SIG-M5 treated with dmso at 0.1 percent for 504 hours (cell line): ENCODE measurements at regions not wholly inside any gene's neighbourhood (a gene's known extent, or its start where the extent isn't known, plus 50 kb on each side); places are given as distances from the start of the nearest gene placed in this dataset.

ENCODE experiments used
- DNase-seq: peaks from one replicate; lab custom pipeline; 2025; ENCODE audit not compliant: unreplicated experiment; lab: John Stamatoyannopoulos, UW

- DNase-seq: no peak
Observed at GRCh38 chr1:69411617-69412016, 156.1 kb upstream of the LRRC7 start.

DNA sequence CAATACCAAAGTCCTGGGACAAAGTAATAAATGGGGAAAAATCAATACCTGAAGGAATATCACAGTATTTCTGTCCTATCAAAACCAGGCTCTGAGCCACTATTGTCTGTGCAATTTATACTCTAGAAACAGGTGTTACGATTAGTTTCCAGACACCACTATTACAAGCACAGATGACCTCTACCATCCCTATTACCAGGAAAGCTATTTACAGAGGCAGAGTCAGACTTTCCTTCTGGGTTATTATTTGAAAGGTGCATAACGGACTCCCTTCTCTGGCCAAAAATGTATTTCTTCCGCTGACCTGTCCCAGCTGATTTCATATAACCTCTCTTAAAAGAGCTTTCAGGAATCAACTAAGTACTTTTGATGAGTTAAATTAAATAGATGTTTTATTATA lies 154.6 kb upstream of the LRRC7 start:
- no peak for DNase-seq

GRCh38 chr1:69414574-69414973 lies 153.1 kb upstream of the LRRC7 start:
- DNase-seq: no peak

DNA sequence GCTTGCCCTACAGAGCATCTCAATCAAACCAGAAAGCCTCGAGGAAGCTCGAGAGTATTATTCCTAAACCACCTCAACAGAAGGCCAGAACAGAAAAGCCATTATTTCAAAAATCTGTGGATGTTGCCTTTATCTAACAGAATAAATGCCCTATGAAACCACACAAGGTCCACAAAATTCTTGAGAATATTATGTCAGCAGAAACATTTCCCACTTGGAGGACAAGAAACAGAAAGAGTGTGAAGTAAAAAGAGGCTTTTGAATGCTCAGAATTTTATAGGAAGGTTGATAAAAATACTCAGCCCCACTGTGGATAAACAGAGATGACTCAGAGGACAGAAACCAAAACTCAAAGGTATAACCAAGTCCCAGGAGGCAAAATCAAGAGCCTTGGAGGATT lies 146.4 kb upstream of the LRRC7 start:
- DNase-seq: no peak

- DNase-seq: no peak
Observed at GRCh38 chr1:69425871-69426270, 141.9 kb upstream of the LRRC7 start.

DNA sequence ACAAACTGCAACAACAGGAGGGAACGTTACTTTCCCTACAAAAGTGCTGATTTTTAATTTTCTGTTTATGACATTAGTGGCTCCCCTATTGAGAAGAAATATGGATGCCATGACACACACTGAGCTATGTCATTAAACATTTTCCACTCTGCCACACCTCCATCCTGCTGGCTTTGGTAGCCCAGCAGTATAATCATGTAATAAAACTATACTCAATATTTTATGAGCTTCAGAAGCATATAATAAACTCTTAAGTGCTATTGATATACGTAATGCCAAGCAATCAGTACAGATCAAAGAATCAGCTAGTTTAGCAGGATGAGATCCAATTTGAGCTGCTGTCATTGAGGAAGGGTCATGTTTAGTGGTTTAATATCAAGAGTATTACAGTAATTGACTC lies 141.3 kb upstream of the LRRC7 start:
- no peak for DNase-seq

- no peak for DNase-seq
Observed at GRCh38 chr1:69433073-69433472, 134.6 kb upstream of the LRRC7 start.

- DNase-seq: no peak
Observed at GRCh38 chr1:69436151-69436550, 131.6 kb upstream of the LRRC7 start.

- no peak for DNase-seq
Observed at GRCh38 chr1:69438056-69438795, 129.5 kb upstream of the LRRC7 start.

DNA sequence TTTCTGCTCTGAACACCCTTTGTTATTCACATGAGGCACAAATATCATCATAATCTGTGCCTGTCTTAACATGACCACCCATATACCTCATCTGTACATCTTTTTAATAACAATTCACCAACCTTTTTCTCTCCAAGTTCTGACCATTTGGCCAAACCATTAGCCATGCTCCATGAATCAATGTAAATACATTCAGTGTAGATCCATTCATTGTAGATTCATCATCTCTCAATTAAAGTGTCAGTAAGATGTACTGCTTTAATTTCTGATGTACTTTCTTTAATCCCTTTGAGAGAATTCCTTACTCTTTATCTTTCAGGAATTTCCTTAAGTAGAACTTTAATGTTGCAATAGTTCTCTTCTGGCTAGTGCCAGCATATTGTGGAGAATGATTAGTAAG lies 126.2 kb upstream of the LRRC7 start:
- no peak for DNase-seq

DNA sequence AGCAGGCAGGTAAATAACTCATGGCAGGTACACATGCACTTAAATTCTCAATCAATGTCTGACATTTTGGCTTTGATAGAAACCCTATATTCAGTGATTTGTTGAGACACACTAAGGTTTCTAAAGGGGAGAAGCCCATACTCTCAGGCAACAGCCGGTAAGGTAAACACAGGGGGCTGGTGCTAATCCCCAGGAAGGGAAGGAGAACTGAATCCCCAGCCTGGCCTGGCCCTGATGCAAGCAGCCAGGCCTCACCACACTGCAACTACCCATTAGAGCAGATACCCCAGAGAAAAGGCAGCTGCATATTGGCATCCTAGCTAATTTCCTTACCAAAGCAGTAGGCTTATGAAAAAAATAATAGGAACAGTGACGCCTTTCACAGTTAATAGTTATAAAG lies 116.5 kb upstream of the LRRC7 start:
- no peak for DNase-seq

DNA sequence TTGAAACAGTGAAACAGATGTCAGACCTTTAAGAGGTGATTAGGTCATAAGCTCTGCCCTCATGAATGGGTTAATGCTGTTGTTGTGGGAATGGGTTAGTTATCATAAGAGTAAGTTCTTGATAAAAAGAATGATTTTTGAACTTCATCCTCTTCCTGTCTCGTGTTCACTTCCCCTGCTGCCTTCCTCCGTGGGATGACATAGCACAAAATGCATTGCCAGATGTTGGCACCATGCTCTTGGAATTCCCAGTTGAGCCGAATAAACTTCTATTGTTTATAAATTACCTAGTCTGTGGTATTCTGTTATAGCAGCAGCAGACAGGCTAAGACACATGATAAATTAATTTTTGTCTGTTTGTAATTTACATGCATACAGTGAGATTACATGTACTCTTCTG lies 112.0 kb upstream of the LRRC7 start:
- DNase-seq: no peak

DNA sequence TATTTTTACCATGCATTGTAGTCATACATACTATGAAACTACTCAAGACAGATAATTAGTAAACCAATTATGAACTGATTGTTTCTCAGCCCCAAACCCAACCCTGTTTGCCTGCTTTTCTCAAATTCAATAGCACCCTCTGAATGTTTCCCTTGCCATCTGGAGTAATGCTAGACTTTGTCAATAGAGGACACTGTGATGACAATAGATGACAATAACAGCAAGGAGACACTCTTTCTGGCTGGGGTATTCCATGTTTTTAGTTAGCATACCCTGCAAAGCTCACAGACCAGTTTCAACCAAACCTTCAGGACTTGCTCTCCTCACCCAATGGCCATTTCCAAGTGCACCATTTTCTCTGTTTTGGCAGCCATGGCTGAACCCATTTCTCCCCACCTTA lies 108.5 kb upstream of the LRRC7 start:
- no peak for DNase-seq

- DNase-seq: no peak
Observed at GRCh38 chr1:69475021-69475420, 92.7 kb upstream of the LRRC7 start.

GRCh38 chr1:69479734-69480133 lies 88.0 kb upstream of the LRRC7 start:
- no peak for DNase-seq

GRCh38 chr1:69483246-69483645 lies 84.5 kb upstream of the LRRC7 start:
- no peak for DNase-seq

- DNase-seq: no peak
Observed at GRCh38 chr1:69485616-69486015, 82.1 kb upstream of the LRRC7 start.

- no peak for DNase-seq
Observed at GRCh38 chr1:69491416-69491815, 76.3 kb upstream of the LRRC7 start.

GRCh38 chr1:69492286-69492685 lies 75.4 kb upstream of the LRRC7 start:
- DNase-seq: no peak

GRCh38 chr1:69494221-69494620 lies 73.5 kb upstream of the LRRC7 start:
- no peak for DNase-seq

DNA sequence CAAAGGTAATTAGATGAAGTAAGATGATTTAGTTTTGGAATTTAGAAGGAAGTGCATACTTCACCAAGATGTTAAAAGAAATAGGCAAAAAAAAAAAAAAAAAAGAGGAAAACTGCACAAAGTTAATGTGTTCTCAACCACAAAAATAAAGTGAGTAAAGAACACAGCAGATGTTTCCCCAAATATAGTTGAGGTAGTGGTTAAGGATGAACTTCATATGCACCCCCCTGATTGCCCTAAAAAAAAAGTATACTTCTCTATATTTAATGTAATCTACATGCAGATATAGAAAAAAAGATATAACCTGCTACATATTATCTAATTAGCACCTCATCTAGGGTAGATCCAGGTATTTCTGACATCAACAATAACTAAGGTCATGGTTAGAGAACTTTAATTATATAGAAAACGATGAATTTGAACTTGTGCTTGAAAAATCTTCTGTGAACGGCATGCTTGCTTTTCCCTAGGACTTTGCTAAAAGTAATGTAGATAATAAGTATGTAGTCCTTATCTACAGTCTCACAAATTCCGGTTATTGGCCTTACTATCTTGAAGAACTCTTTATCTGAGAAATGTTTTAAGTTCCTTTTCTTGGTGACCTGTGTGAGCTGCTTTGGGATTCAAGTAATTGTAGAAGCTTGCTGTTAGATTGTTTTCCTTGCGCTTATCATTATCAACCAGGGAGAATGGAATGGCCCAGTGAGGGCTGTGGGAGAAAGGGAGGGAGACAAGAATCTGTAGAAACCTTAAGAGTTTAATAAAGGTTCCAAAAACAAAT lies 70.1 kb upstream of the LRRC7 start:
- no peak for DNase-seq

GRCh38 chr1:69498711-69499110 lies 69.0 kb upstream of the LRRC7 start:
- no peak for DNase-seq
